IMR-90 (cell line): ENCODE measurements at regions not wholly inside any gene's neighbourhood (a gene's known extent, or its start where the extent isn't known, plus 50 kb on each side); places are given as distances from the start of the nearest gene placed in this dataset.

Experiments used
- ATAC-seq: fragments of 200-7000 bp; cut with Tn5 transposase; 2 replicates; pipeline ENCODE4 v1.9.1; 2020; ENCODE audit warnings: low read depth, mild to moderate bottlenecking, moderate library complexity
- BruUV-seq: library from RNA; stranded (reverse); fragments of 400-500 nt; replicated peaks from 2 replicates; lab custom pipeline; 2021; lab: Mats Ljungman, UMichigan
- CTCF ChIA-PET: fragments of 300-600 bp; formaldehyde crosslinking; extraction: SDS; loops from one replicate; lab custom pipeline; 2021; ENCODE audit warnings: antibody characterized with exemption; lab: Yijun Ruan, JAX
- POLR2A ChIA-PET: fragments of 300-600 bp; sonication (Branson Sonifier 250); formaldehyde crosslinking; loops from one replicate; lab custom pipeline; 2022; ENCODE audit warnings: antibody characterized with exemption; ENCODE audit not compliant: unreplicated experiment; lab: Charles Lee
- DNase-seq: peaks from one replicate; pipeline ENCODE4 v3.0.0; 2013
- H2AFZ ChIP-seq: replicated peaks from 2 replicates; pipeline ENCODE3; 2013; ENCODE audit warnings: low read length, mild to moderate bottlenecking; ENCODE audit not compliant: poor library complexity
- H2AK5ac ChIP-seq: 2 replicates; pipeline ENCODE4 v1.6.1; 2013; ENCODE audit warnings: low read depth, low read length, inconsistent platforms
- H2AK9ac ChIP-seq: replicated peaks from 2 replicates; pipeline ENCODE3; 2013; ENCODE audit warnings: mild to moderate bottlenecking, low read depth, low read length, moderate library complexity; ENCODE audit not compliant: poor library complexity
- H2BK120ac ChIP-seq: 2 replicates; pipeline ENCODE4 v1.6.1; 2013; ENCODE audit warnings: low read depth, low read length, inconsistent platforms
- H2BK15ac ChIP-seq: 3 replicates; pipeline ENCODE4 v1.6.1; 2013; ENCODE audit warnings: low read depth, low read length, inconsistent platforms
- H2BK20ac ChIP-seq: 2 replicates; pipeline ENCODE4 v1.6.1; 2013; ENCODE audit warnings: low read depth, mild to moderate bottlenecking, inconsistent platforms, low read length, moderate library complexity
- H2BK5ac ChIP-seq: 2 replicates; pipeline ENCODE4 v1.6.1; 2013; ENCODE audit warnings: mild to moderate bottlenecking, low read depth, low read length, inconsistent platforms; ENCODE audit not compliant: poor library complexity, severe bottlenecking
- H3K14ac ChIP-seq: replicated peaks from 2 replicates; pipeline ENCODE4 v1.6.1; 2013; ENCODE audit warnings: low read depth, low read length, inconsistent platforms
- H3K18ac ChIP-seq: 2 replicates; pipeline ENCODE4 v1.6.1; 2013; ENCODE audit warnings: low read depth, low read length, control low read depth
- H3K23ac ChIP-seq: 2 replicates; pipeline ENCODE4 v1.6.1; 2013; ENCODE audit warnings: low read depth, low read length, inconsistent platforms
- H3K27ac ChIP-seq: 2 replicates; pipeline ENCODE4 v1.5.1; 2013; ENCODE audit warnings: mild to moderate bottlenecking, control low read depth, low read length; ENCODE audit not compliant: insufficient read depth
- H3K27me3 ChIP-seq: 2 replicates; pipeline ENCODE4 v1.6.1; 2013; ENCODE audit warnings: low read length; ENCODE audit not compliant: control insufficient read depth, insufficient read depth
- H3K36me3 ChIP-seq: 2 replicates; pipeline ENCODE4 v1.6.1; 2013; ENCODE audit warnings: low read length, mixed read lengths; ENCODE audit not compliant: control insufficient read depth, insufficient read depth
- H3K4ac ChIP-seq: 2 replicates; pipeline ENCODE4 v1.6.1; 2013; ENCODE audit warnings: low read depth, low read length, inconsistent platforms
- H3K4me1 ChIP-seq: 2 replicates; pipeline ENCODE4 v1.6.1; 2013; ENCODE audit warnings: low read length, mixed read lengths; ENCODE audit not compliant: control insufficient read depth, insufficient read depth
- H3K4me2 ChIP-seq: 2 replicates; pipeline ENCODE4 v1.6.1; 2013; ENCODE audit warnings: low read depth, mild to moderate bottlenecking, control low read depth, low read length, moderate library complexity
- H3K4me3 ChIP-seq: 2 replicates; pipeline ENCODE4 v1.5.1; 2013; ENCODE audit warnings: low read depth, mild to moderate bottlenecking, control low read depth, low read length, moderate library complexity; ENCODE audit not compliant: insufficient read depth
- H3K56ac ChIP-seq: 2 replicates; pipeline ENCODE4 v1.6.1; 2013; ENCODE audit warnings: low read length, inconsistent platforms; ENCODE audit not compliant: insufficient read depth; ENCODE audit errors: extremely low read depth
- H3K79me1 ChIP-seq, 2 experiments: 2 replicates each; pipeline ENCODE4 v1.6.1; 2013; ENCODE audit warnings: low read length in 2 of 2, inconsistent platforms in 1 of 2, low read depth in 1 of 2
- H3K9ac ChIP-seq: 2 replicates; pipeline ENCODE4 v1.6.1; 2013; ENCODE audit warnings: low read depth, low read length, control low read depth
- H3K9me1 ChIP-seq: 2 replicates; pipeline ENCODE4 v1.6.1; 2013; ENCODE audit warnings: low read length, inconsistent platforms; ENCODE audit not compliant: insufficient read depth
- H3K9me3 ChIP-seq: 2 replicates; pipeline ENCODE4 v1.6.1; 2013; ENCODE audit warnings: low read length; ENCODE audit not compliant: control insufficient read depth, insufficient read depth
- H4K20me1 ChIP-seq: 2 replicates; pipeline ENCODE4 v1.6.1; 2013; ENCODE audit warnings: low read length, inconsistent platforms; ENCODE audit not compliant: insufficient read depth
- H4K5ac ChIP-seq: 2 replicates; pipeline ENCODE4 v1.6.1; 2013; ENCODE audit warnings: mild to moderate bottlenecking, low read depth, low read length, control low read depth
- H4K8ac ChIP-seq, 2 experiments: 2 replicates each; pipeline ENCODE4 v1.6.1; 2013; ENCODE audit warnings: low read depth in 2 of 2, low read length in 2 of 2, control low read depth in 1 of 2, inconsistent platforms in 1 of 2
- H4K91ac ChIP-seq: 2 replicates; pipeline ENCODE4 v1.6.1; 2013; ENCODE audit warnings: low read depth, low read length, inconsistent platforms; ENCODE audit not compliant: insufficient read depth
- BHLHE40 ChIP-seq: fragments of 150-350 bp; IDR thresholded peaks from 2 replicates; pipeline ENCODE4 v1.6.1; 2016; ENCODE audit warnings: mild to moderate bottlenecking, low read depth, low read length
- CEBPB ChIP-seq: IDR thresholded peaks from 2 replicates; pipeline ENCODE4 v1.6.1; 2012; ENCODE audit warnings: low read depth, low read length, improper control_type of control experiment
- CHD1 ChIP-seq: IDR thresholded peaks from 2 replicates; pipeline ENCODE4 v1.6.1; 2012; ENCODE audit warnings: low read depth, low read length, improper control_type of control experiment
- CTCF ChIP-seq: conservative IDR thresholded peaks from 2 replicates; pipeline ENCODE4 v1.5.1; 2012; ENCODE audit warnings: mild to moderate bottlenecking, low read depth, low read length, improper control_type of control experiment
- FOS ChIP-seq: fragments of 150-350 bp; IDR thresholded peaks from 2 replicates; pipeline ENCODE4 v1.6.1; 2016; ENCODE audit warnings: low read depth, low read length
- MAFK ChIP-seq: IDR thresholded peaks from 2 replicates; pipeline ENCODE4 v1.6.1; 2012; ENCODE audit warnings: low read depth, low read length, improper control_type of control experiment
- MAZ ChIP-seq: IDR thresholded peaks from 2 replicates; pipeline ENCODE4 v1.6.1; 2012; ENCODE audit warnings: low read depth, mild to moderate bottlenecking, low read length, improper control_type of control experiment, moderate library complexity, borderline replicate concordance
- MXI1 ChIP-seq: IDR thresholded peaks from 2 replicates; pipeline ENCODE4 v1.6.1; 2012; ENCODE audit warnings: low read depth, mild to moderate bottlenecking, low read length, moderate library complexity, borderline replicate concordance
- NFE2L2 ChIP-seq: fragments of 150-350 bp; IDR thresholded peaks from 2 replicates; pipeline ENCODE4 v1.6.1; 2016; ENCODE audit warnings: low read depth, mild to moderate bottlenecking, low read length
- POLR2A ChIP-seq: IDR thresholded peaks from 2 replicates; pipeline ENCODE4 v1.6.1; 2012; ENCODE audit warnings: mild to moderate bottlenecking, low read depth, low read length
- RAD21 ChIP-seq: IDR thresholded peaks from 2 replicates; pipeline ENCODE4 v1.6.1; 2012; ENCODE audit warnings: low read length, improper control_type of control experiment
- RFX5 ChIP-seq: IDR thresholded peaks from 2 replicates; pipeline ENCODE4 v1.8.0; 2012; ENCODE audit warnings: low read depth, mild to moderate bottlenecking, low read length, moderate library complexity
- SMC3 ChIP-seq: fragments of 150-350 bp; IDR thresholded peaks from 2 replicates; pipeline ENCODE4 v1.6.1; 2016; ENCODE audit warnings: low read depth, mild to moderate bottlenecking, antibody characterized with exemption, low read length, moderate library complexity
- USF2 ChIP-seq: fragments of 150-350 bp; IDR thresholded peaks from 2 replicates; pipeline ENCODE4 v1.6.1; 2017; ENCODE audit warnings: mild to moderate bottlenecking, antibody characterized with exemption, low read length, low read depth
- WGBS, 2 experiments: methylation state at CpG; one replicate each; pipeline versions ENCODE4 v1.1.5 to v1.1.7; 2013; ENCODE audit warnings: missing lambda C conversion rate in 2 of 2; ENCODE audit not compliant: insufficient read length in 1 of 2; ENCODE audit errors: extremely low coverage in 2 of 2; 5-methylcytosine and 5-hydroxymethylcytosine counted together
- dilution Hi-C: fragments of 300-500 bp; cut with HindIII; formaldehyde crosslinking; loops from one replicate; pipeline ENCODE4 v1.14.3; 2018; ENCODE audit warnings: low sequenced_read_pairs; ENCODE audit not compliant: unreplicated experiment
- in situ Hi-C: fragments of 300-500 bp; cut with MboI; formaldehyde crosslinking; loops from 3 replicates; pipeline ENCODE4 v1.14.3; 2019; ENCODE audit warnings: low sequenced_read_pairs, inconsistent platforms, mixed read lengths
- intact Hi-C: fragments of 100-400 bp; cut with micrococcal nuclease; formaldehyde crosslinking; loops from 2 replicates; pipeline ENCODE4 v1.10.0; 2022
- TF ChIP-seq, protein P1 (sequence below): fragments of 150-350 bp; IDR thresholded peaks from 2 replicates; pipeline ENCODE4 v1.6.1; 2016; ENCODE audit warnings: low read depth, mild to moderate bottlenecking, low read length, moderate library complexity, borderline replicate concordance

DNA sequence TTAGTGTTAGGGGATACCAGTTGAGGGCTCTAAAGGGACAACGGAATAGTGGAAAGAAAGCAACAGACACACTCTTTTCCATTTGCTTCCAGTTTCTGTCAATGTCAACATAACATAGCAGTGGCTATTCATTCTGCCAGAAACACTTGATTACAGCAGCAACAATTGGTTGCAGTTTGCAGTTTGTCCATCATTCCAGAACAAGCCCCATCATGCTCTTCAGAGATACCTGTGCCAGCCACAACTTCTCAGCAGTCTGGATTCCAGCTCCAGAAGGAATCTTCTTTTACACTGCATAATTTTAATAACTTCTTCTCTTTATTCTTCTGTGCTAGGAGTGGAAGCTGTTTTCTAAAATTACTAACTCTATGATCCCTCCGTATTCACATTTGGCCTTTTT is 1521.4 kb downstream of the PLA2G4A start:
- Histone ChIP-seq H2AFZ (no peak overlapping the region), H3K36me3 (no peaks in the 10 kb centered on the region), H2BK20ac (no peak overlapping the region), H2BK5ac (no peak overlapping the region), H4K20me1 (no peaks in the 10 kb centered on the region), H3K14ac (no peak overlapping the region), H3K4me2 (no peak overlapping the region), H2BK15ac (no peak overlapping the region), H2AK5ac (no peak overlapping the region), H3K4me1 (no peaks in the 10 kb centered on the region), H3K4ac (no peak overlapping the region), H4K8ac (no peak overlapping the region), H3K4me3 (no peak overlapping the region), H3K9me1 (no peaks in the 10 kb centered on the region), H2AK9ac (no peak overlapping the region), H4K91ac (no peak overlapping the region), H3K79me1 (no peaks in the 10 kb centered on the region), H3K23ac (no peak overlapping the region), H3K27ac (no peak overlapping the region), H3K18ac (no peak overlapping the region), H3K56ac (no peak overlapping the region), H2BK120ac (no peak overlapping the region), H3K27me3 (no peaks in the 10 kb centered on the region), H3K9ac (no peak overlapping the region), H3K9me3 (no peaks in the 10 kb centered on the region), H4K5ac (no peak overlapping the region)
- CTCF ChIA-PET: no interaction called here
- 67% methylated on average over 1 of the region's 2 CpGs; no CpG with 5 or more reads in 1 of the 2 experiments for whole genome bisulfite sequencing, 2 experiments
- DNase-seq (no peak), ATAC-seq (no peak)
- dilution Hi-C loops (no loop called here), intact Hi-C loops (no loop called here), in situ Hi-C loops (no loop called here)
- BruUV-seq: no TSS peak
- no peak for TF ChIP-seq USF2
- no peak for TF ChIP-seq MAZ
- no peak for TF ChIP-seq CHD1
- TF ChIP-seq, protein P1, sequence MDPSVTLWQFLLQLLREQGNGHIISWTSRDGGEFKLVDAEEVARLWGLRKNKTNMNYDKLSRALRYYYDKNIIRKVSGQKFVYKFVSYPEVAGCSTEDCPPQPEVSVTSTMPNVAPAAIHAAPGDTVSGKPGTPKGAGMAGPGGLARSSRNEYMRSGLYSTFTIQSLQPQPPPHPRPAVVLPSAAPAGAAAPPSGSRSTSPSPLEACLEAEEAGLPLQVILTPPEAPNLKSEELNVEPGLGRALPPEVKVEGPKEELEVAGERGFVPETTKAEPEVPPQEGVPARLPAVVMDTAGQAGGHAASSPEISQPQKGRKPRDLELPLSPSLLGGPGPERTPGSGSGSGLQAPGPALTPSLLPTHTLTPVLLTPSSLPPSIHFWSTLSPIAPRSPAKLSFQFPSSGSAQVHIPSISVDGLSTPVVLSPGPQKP: no peak
- no peak for TF ChIP-seq NFE2L2
- no peak for TF ChIP-seq BHLHE40
- TF ChIP-seq MAFK: no peak
- TF ChIP-seq CTCF: no peak
- no peak for TF ChIP-seq MXI1
- no peak for TF ChIP-seq RAD21
- TF ChIP-seq RFX5: no peak
- no peak for TF ChIP-seq POLR2A
- no peak for TF ChIP-seq CEBPB
- no peak for TF ChIP-seq FOS
- TF ChIP-seq SMC3: no peak
- POLR2A ChIA-PET: no interaction called here
